C4-2B (cell line): ENCODE measurements at regions not wholly inside any gene's neighbourhood (a gene's known extent, or its start where the extent isn't known, plus 50 kb on each side); places are given as distances from the start of the nearest gene placed in this dataset.

Source experiments
- CTCF ChIP-seq: fragments of 450-650 bp; conservative IDR thresholded peaks from 2 replicates; pipeline ENCODE4 v1.5.1; 2017; ENCODE audit warnings: mild to moderate bottlenecking
- ZFX ChIP-seq: fragments of 450-650 bp; IDR thresholded peaks from 2 replicates; pipeline ENCODE4 v1.6.1; 2017

GRCh38 chr4:35494955-35495354 lies 749.4 kb downstream of the ARAP2 start:
- TF ChIP-seq CTCF, result no peak
- no peak for TF ChIP-seq ZFX
